Endodermal cell (in vitro differentiated cells): ENCODE measurements at regions not wholly inside any gene's neighbourhood (a gene's known extent, or its start where the extent isn't known, plus 50 kb on each side); places are given as distances from the start of the nearest gene placed in this dataset.

ENCODE experiments used
- DNase-seq: peaks from one replicate; pipeline ENCODE4 v3.0.0-alpha.2; 2017
- H3K27ac ChIP-seq: 2 replicates; pipeline ENCODE4 v1.5.1; 2013; ENCODE audit warnings: mild to moderate bottlenecking, low read depth, low read length, moderate library complexity
- H3K27me3 ChIP-seq: 2 replicates; pipeline ENCODE4 v1.6.1; 2013; ENCODE audit warnings: mild to moderate bottlenecking, low read length, moderate library complexity; ENCODE audit not compliant: insufficient read depth, control insufficient read depth, poor library complexity, severe bottlenecking
- H3K36me3 ChIP-seq: 2 replicates; pipeline ENCODE4 v1.7.0; 2013; ENCODE audit warnings: mild to moderate bottlenecking, low read length, moderate library complexity; ENCODE audit not compliant: control insufficient read depth, insufficient read depth
- H3K4me1 ChIP-seq: one replicate; pipeline ENCODE4 v1.7.0; 2013; ENCODE audit warnings: low read length; ENCODE audit not compliant: control insufficient read depth, insufficient read depth
- H3K4me3 ChIP-seq: 2 replicates; pipeline ENCODE4 v1.5.1; 2013; ENCODE audit warnings: mild to moderate bottlenecking, low read length, moderate library complexity
- H3K9ac ChIP-seq: 2 replicates; pipeline ENCODE4 v1.6.1; 2013; ENCODE audit warnings: mild to moderate bottlenecking, low read length, moderate library complexity; ENCODE audit not compliant: poor library complexity, severe bottlenecking; ENCODE audit errors: extremely low read depth
- H3K9me3 ChIP-seq: 2 replicates; pipeline ENCODE4 v1.6.1; 2013; ENCODE audit warnings: mild to moderate bottlenecking, low read length, moderate library complexity; ENCODE audit not compliant: control insufficient read depth
- H3K27ac Mint-ChIP-seq: 2 replicates; pipeline ENCODE4 v1.8.0; 2020; ENCODE audit warnings: mixed read lengths
- H3K27me3 Mint-ChIP-seq: 2 replicates; pipeline ENCODE4 v1.8.0; 2021; ENCODE audit warnings: mild to moderate bottlenecking, mixed read lengths; ENCODE audit not compliant: insufficient read depth
- H3K36me3 Mint-ChIP-seq: 2 replicates; pipeline ENCODE4 v1.8.0; 2020; ENCODE audit warnings: low read depth, mixed read lengths
- H3K4me1 Mint-ChIP-seq: 2 replicates; pipeline ENCODE4 v1.8.0; 2020; ENCODE audit warnings: mixed read lengths
- H3K4me3 Mint-ChIP-seq: 2 replicates; pipeline ENCODE4 v1.8.0; 2020; ENCODE audit warnings: mild to moderate bottlenecking, moderate library complexity, mixed read lengths
- H3K9me3 Mint-ChIP-seq: 2 replicates; pipeline ENCODE4 v1.8.0; 2020; ENCODE audit warnings: mild to moderate bottlenecking, mixed read lengths
- CTCF ChIP-seq: fragments of 200-600 bp; sonication (generic); conservative IDR thresholded peaks from 2 replicates; pipeline ENCODE4 v1.5.0; 2021; ENCODE audit warnings: antibody characterized with exemption, mild to moderate bottlenecking
- WGBS, 2 experiments: methylation state at CpG; one replicate each; pipeline versions ENCODE4 v1.1.5 to v1.1.7; 2013; ENCODE audit warnings: missing lambda C conversion rate in 2 of 2, mixed read lengths in 1 of 2; ENCODE audit not compliant: insufficient coverage in 1 of 2, insufficient read length in 1 of 2; 5-methylcytosine and 5-hydroxymethylcytosine counted together

DNA sequence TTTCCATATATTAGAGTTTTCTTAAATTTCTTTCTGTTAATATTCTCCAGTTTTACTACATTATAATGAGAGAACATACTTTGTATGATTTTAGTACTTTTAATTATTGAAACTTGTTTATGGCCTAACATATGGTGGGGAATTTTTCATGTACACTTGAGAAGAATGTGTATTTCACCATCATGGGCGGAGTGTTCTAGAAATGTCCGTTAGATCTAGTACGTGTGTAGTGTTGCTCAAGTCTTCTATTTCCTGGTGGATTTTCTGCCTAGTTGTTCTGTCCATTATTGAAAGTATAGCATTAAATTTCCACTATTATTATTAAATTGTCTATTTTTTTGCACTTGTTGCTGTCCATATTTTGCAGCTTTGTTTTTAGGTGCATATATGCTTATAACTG lies 64.0 kb upstream of the RGS21 start:
- 80 to 98% methylated on average over 1 to 3 of the region's 3 CpGs for WGBS, 2 experiments
- Mint-ChIP-seq H3K4me1 (no peaks in the 10 kb centered on the region), H3K27ac (no peak overlapping the region)

DNA sequence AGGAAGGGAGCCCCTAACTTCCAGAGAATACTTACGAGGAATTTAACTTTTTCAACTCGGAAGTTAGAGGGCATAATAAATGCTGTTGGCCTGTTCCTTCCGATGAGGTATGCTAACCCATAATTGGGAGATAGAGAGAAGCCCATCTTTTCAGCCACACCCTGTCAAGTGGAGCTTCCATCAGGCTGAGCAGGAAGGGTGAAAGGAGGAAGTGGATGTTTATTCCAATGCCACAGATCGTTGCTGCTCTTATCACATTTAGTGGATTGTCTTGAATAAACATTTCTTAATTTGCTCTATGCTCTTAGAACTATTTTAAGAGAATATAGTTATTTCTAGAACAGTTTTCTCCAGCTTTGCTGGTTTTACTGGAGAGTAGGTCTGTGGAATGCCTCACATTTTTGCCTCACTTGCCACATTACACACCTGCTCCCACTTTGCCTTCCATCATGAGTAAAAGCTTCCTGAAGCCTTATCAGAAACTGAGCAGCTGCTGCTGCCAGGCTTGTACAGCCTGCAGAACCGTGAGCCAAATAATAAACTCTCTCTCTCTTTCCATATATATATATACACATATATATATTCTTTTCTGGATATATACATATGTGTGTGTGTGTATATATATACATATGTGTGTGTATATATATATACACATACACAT lies 60.0 kb upstream of the RGS21 start:
- no peaks in the 10 kb centered on the region for H3K36me3 Mint-ChIP-seq
- no peaks in the 10 kb centered on the region for H3K4me1 Mint-ChIP-seq
- Histone ChIP-seq H3K36me3 (no peaks in the 10 kb centered on the region), H3K4me1 (no peaks in the 10 kb centered on the region), H3K4me3 (no peak overlapping the region), H3K27me3 (no peaks in the 10 kb centered on the region), H3K9ac (no peak overlapping the region), H3K27ac (no peak overlapping the region), H3K9me3 (no peaks in the 10 kb centered on the region)
- no peak for TF ChIP-seq CTCF
- H3K9me3 Mint-ChIP-seq, result no peaks in the 10 kb centered on the region
- 81 to 94% methylated on average over 3 to 5 of the region's 5 CpGs for WGBS, 2 experiments
- DNase-seq, result no peak
- no peak overlapping the region for H3K27ac Mint-ChIP-seq
- no peak overlapping the region for H3K4me3 Mint-ChIP-seq
- no peaks in the 10 kb centered on the region for H3K27me3 Mint-ChIP-seq

More for the DNA sequence above, 64.0 kb upstream of the RGS21 start:
- no peak overlapping the region for H3K4me3 Mint-ChIP-seq
- no peaks in the 10 kb centered on the region for H3K36me3 Mint-ChIP-seq
- H3K27me3 Mint-ChIP-seq, result no peaks in the 10 kb centered on the region
- no peak for TF ChIP-seq CTCF
- H3K9me3 Mint-ChIP-seq, result peaks cover 4% of the 10 kb centered on the region
- no peaks in the 10 kb centered on the region for H3K4me1 ChIP-seq
- no peaks in the 10 kb centered on the region for H3K27me3 ChIP-seq
- no peak overlapping the region for H3K27ac ChIP-seq
- no peaks in the 10 kb centered on the region for H3K36me3 ChIP-seq
- no peak for DNase-seq
- H3K4me3 ChIP-seq, result no peak overlapping the region
- H3K9me3 ChIP-seq, result no peaks in the 10 kb centered on the region
- no peak overlapping the region for H3K9ac ChIP-seq

- DNase-seq, result no peak
- Mint-ChIP-seq H3K9me3 (no peaks in the 10 kb centered on the region), H3K36me3 (no peaks in the 10 kb centered on the region), H3K27ac (no peak overlapping the region), H3K27me3 (no peaks in the 10 kb centered on the region), H3K4me1 (no peaks in the 10 kb centered on the region), H3K4me3 (no peak overlapping the region)
- H3K9ac ChIP-seq, result no peak overlapping the region
- WGBS, 2 experiments, result 75% methylated on average over 1 of the region's 1 CpG; no CpG with 5 or more reads in 1 of the 2 experiments
- no peaks in the 10 kb centered on the region for H3K36me3 ChIP-seq
- no peak for TF ChIP-seq CTCF
- no peak overlapping the region for H3K4me3 ChIP-seq
- no peaks in the 10 kb centered on the region for H3K9me3 ChIP-seq
- H3K27ac ChIP-seq, result no peak overlapping the region
- H3K27me3 ChIP-seq, result no peaks in the 10 kb centered on the region
- no peaks in the 10 kb centered on the region for H3K4me1 ChIP-seq
These were observed 56.7 kb upstream of the RGS21 start for GRCh38 chr1:192260076-192260475.
